NCI-H2107 treated with DMSO at 0.1 percent for 48 hours (cell line): ENCODE measurements at regions not wholly inside any gene's neighbourhood (a gene's known extent, or its start where the extent isn't known, plus 50 kb on each side); places are given as distances from the start of the nearest gene placed in this dataset.

Experiments used
- DNase-seq: peaks from one replicate; lab custom pipeline; 2025; ENCODE audit not compliant: unreplicated experiment; lab: John Stamatoyannopoulos, UW

GRCh38 chr2:12928775-12929401, 212.2 kb downstream of the TRIB2 start:
- no peak for DNase-seq

GRCh38 chr2:12929758-12930157, 213.0 kb downstream of the TRIB2 start:
- DNase-seq = no peak

GRCh38 chr2:12930391-12930790, 213.7 kb downstream of the TRIB2 start:
- DNase-seq = no peak

GRCh38 chr2:12931186-12931844, 214.6 kb downstream of the TRIB2 start:
- DNase-seq = peak; percentile 30

GRCh38 chr2:12932192-12932591, 215.5 kb downstream of the TRIB2 start:
- no peak for DNase-seq

GRCh38 chr2:12934146-12934756, 217.5 kb downstream of the TRIB2 start:
- DNase-seq = no peak

- DNase-seq = no peak
These were observed 218.5 kb downstream of the TRIB2 start for GRCh38 chr2:12935222-12935621.

- DNase-seq = no peak
These were observed 219.1 kb downstream of the TRIB2 start for GRCh38 chr2:12935796-12936195.

GRCh38 chr2:12941203-12941602, 224.5 kb downstream of the TRIB2 start:
- no peak for DNase-seq

GRCh38 chr2:12948231-12948960, 231.7 kb downstream of the TRIB2 start:
- DNase-seq = no peak

GRCh38 chr2:12948961-12949353, 232.2 kb downstream of the TRIB2 start:
- DNase-seq = no peak

GRCh38 chr2:12949406-12949805, 232.7 kb downstream of the TRIB2 start:
- DNase-seq = no peak

GRCh38 chr2:12950174-12950573, 233.4 kb downstream of the TRIB2 start:
- no peak for DNase-seq

- no peak for DNase-seq
These were observed 234.4 kb downstream of the TRIB2 start for GRCh38 chr2:12950957-12951656.

GRCh38 chr2:12951657-12951973, 234.9 kb downstream of the TRIB2 start:
- no peak for DNase-seq

GRCh38 chr2:12953596-12953995, 236.9 kb downstream of the TRIB2 start:
- DNase-seq = no peak

- no peak for DNase-seq
These were observed 239.1 kb downstream of the TRIB2 start for GRCh38 chr2:12955864-12956263.

GRCh38 chr2:12957251-12957650, 240.5 kb downstream of the TRIB2 start:
- DNase-seq = no peak

GRCh38 chr2:12959935-12960334, 243.2 kb downstream of the TRIB2 start:
- DNase-seq = no peak

GRCh38 chr2:12960671-12961070, 243.9 kb downstream of the TRIB2 start:
- no peak for DNase-seq

- no peak for DNase-seq
These were observed 248.3 kb downstream of the TRIB2 start for GRCh38 chr2:12964904-12965539.
